ENCODE measurements at regions not wholly inside any gene's neighbourhood (a gene's known extent, or its start where the extent isn't known, plus 50 kb on each side); places are given as distances from the start of the nearest gene placed in this dataset.

GRCh38 chr4:138558886-138559285 lies 316.7 kb upstream of the SLC7A11 start:
- TF ChIP-seq SUZ12 (IDR thresholded peaks at IDR 0.05; ENCODE audit: extremely low read depth, insufficient read depth, insufficient read length) (no peak), ZNF274 (IDR thresholded peaks at IDR 0.05; ENCODE audit: low read depth, low read length) (no peak), YY1 (IDR thresholded peaks at IDR 0.05; ENCODE audit: insufficient read depth, insufficient read length) (no peak)
